ENCODE measurements at regions not wholly inside any gene's neighbourhood (a gene's known extent, or its start where the extent isn't known, plus 50 kb on each side); places are given as distances from the start of the nearest gene placed in this dataset.

- no peak for DNase-seq (ENCODE audit: low read depth)
These were observed 90.1 kb downstream of the TLR5 start for GRCh38 chr1:223052931-223053330.

DNA sequence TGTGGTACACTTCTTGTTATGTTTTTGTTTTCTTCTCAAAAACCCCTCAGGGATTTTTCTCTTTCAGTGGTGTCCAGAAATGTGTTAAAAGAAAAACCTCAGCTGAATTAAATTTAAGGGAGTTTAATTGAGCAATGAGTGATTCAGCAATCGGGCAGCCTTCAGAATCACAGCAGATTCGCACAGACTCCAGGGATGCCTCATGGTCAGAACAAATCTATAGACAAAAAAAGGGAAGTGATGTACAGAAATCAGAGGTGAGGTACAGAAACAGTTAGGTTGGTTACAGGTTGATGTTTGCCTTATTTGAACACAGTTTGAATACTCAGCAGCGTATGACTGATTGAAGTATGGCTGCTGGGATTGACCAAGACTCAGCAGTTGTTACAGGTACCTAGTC lies 86.2 kb downstream of the TLR5 start:
- DNase-seq (ENCODE audit: low read depth) = no peak

DNA sequence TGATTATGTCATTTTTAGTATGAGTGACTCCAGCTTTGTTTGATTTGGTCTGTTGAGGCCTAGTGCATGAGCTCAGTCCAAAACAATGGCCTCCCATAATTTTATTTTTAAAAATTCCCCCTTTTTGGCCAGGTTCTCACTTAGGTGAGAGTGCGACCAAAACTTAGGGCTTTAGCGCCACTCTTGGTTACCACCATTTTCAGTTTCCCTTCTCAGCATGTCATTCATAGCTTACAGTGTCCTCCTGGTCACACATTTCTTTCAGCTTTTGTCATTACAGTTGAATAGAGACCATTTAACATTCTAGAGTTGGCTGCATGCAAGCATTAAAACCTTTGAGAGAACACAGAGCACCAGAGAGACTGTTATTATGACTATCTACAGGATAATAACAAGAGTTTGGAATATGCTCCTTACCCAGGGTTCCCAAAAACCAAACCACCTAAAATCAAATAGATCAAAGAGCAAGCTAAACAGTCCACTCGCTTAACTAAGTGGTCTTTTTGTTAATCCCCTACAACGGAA lies 85.4 kb downstream of the TLR5 start:
- DNase-seq (ENCODE audit: low read depth) = no peak

Measured in HS-27A (cell line).